Skeletal muscle cell (primary cell): ENCODE measurements at regions not wholly inside any gene's neighbourhood (a gene's known extent, or its start where the extent isn't known, plus 50 kb on each side); places are given as distances from the start of the nearest gene placed in this dataset.

Experiments used
- DNase-seq: peaks from one replicate; pipeline ENCODE4 v3.0.0-alpha.2; 2010; ENCODE audit warnings: low read depth
- H3K4me3 ChIP-seq: 2 replicates; pipeline ENCODE4 v1.5.1; 2011; ENCODE audit warnings: low read depth, mild to moderate bottlenecking, control low read depth, low read length, moderate library complexity

DNA sequence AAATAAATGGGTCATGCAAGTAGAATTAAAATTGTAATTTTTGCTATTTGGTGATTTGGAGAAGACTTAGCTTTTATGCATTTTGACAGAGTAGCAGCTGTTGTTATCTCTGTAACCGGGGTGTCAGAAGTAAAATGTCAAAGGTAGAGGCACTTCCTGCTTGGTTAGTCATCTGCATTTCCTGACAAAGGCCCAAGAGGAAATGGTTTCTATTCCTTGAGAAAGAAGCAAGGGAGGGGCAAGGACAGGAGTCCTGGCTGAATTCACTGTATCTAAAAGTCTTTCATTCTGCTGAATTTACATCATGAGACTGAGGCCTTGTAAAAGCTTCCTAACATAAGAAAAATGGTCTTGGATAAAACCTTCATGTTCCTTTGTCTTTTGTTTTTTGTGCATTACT, 550.9 kb upstream of the BOD1L1 start:
- H3K4me3 ChIP-seq = no peak overlapping the region
- DNase-seq = no peak

DNA sequence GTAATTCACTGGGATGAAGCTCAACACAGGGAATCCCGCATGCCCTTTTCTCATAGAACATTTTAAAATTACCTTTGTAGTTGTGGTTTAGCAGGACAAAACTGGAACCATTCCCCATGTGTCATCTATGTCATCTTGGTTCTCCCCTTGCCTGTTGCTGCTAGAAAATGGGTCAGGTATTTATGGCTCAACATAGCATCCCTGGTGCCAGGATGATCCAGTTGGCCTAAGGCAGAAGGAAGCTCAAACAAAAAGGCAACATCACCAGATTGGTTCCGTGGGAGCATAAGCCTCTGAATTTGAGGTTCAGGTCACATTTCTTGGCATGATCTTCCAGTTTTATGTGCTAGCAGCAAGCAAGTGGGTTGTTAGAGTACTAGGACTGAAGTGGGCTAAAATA, 552.6 kb upstream of the BOD1L1 start:
- DNase-seq = no peak
- no peak overlapping the region for H3K4me3 ChIP-seq

DNA sequence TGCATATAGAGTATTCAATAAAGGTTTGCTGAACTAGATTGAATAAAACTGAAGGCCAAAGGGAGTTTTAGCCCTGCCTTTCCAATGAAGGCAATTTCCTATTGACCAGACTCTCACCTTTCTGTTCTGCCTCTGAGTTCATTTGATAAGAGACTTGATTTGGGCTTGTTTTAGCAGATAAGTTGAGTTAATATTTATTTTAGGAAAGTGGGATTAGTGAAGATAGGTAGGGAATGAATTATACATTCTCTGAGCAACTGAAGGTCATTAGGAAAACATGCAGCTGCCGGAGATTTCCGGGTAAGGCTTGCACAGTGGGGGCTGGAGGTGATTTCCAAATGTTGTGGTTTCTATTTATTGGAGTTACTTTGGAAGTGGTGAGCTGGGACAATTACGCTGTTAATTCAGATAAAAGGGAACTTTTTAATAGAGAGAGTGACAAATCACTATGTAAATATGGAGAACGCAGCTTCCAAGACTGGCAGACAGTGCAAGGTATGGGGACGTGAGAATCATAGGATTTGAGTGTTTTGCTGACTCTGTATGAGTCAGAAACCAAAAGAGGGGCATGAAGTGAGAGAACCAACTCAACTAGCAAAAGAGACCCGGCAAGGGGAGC, 553.6 kb upstream of the BOD1L1 start:
- DNase-seq = no peak
- H3K4me3 ChIP-seq = no peak overlapping the region

DNA sequence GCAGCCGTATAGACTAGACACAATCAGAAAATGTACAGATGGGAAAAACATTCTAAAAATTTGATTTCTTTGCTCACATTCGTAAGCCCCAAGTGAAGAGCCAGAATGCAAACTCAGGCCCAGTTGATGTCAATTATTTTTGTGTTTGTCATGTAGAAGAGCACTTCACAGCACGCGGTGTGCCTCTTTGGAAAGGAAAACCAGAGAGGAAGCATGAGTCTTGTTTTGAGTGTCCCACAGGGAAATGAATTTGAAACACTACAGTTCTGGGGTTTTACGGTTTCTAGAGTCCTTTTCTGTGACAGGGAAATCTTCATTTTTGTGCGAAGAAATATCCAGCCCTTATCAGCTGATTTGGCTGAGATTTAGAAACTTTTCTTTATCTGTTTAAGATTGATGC, 554.6 kb upstream of the BOD1L1 start:
- no peak for DNase-seq
- no peak overlapping the region for H3K4me3 ChIP-seq

DNA sequence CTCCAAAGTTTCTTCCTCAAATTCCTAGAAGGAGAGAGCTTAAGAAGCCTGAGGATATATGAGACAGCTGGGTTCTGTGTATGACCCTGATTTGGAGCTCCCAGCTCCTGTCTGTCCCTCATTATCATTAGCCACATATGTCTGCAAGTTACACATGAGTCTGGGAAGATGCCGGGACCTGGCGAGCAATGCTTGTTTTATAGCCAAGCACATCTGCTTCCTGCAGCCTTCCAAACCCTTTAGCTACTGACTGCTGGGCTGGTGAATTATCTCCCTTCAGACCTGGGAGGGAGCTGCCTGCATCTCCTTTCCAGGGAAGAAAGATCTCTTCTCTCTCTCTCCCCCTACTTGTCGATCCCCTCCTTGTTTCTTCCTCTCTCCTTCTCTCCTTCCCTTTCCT, 556.7 kb upstream of the BOD1L1 start:
- no peak overlapping the region for H3K4me3 ChIP-seq
- no peak for DNase-seq

DNA sequence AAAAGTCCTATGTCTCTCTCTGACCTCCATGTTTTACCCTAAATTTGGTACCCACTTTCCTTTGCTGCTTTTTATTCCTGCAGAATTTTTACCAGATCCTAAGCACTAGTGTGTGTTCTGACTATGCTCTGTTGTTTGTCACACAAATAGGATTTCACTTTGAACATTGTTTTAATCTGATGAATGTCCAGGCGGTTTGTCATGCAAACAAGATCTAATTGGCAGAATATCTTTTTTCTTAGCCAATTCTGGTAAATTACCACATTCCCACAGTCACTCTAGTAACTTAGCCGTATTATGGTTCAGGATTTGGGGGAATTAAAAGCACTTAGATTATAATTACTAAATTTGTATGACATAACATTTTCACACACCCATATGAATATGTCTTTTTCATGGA, 557.2 kb upstream of the BOD1L1 start:
- H3K4me3 ChIP-seq = no peak overlapping the region
- DNase-seq = no peak

DNA sequence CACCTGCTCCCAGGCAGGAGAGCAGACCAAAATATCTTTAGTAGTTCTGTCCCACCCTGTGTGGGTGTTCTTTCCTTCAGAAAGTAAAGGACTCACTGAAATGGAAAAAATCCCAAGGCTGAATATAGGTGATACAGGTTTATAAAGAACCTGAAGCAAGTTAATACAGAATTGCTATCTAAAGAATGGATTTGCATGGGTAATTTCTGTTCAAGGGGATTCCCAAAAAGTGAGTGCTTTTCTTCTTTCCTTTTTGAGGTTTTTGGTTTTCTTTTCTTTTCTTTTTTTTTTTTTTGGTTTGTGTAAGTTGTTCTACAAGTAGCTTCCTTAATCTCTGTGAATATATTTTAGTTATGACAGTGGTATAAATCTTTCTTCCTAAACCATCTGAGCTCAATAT, 560.7 kb upstream of the BOD1L1 start:
- DNase-seq = no peak
- H3K4me3 ChIP-seq = no peak overlapping the region

DNA sequence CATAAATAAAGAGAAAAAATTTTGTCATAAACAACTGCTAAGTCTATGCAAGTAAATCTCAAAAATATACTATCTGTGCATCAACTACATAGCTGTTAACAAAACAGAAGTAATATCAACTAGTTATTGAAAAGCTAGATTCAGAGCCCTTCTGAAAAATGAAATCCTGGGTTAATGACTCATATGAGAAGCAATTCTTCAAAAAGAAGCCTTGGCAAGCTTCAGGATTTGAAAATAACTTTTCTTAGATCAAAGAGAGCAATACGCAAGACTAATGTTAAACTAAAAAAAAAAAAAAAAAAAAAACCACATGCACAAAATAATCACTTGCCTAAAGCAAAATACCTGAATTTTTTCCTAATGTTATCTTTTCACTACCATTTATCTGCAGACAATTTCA, 566.1 kb upstream of the BOD1L1 start:
- no peak for DNase-seq

DNA sequence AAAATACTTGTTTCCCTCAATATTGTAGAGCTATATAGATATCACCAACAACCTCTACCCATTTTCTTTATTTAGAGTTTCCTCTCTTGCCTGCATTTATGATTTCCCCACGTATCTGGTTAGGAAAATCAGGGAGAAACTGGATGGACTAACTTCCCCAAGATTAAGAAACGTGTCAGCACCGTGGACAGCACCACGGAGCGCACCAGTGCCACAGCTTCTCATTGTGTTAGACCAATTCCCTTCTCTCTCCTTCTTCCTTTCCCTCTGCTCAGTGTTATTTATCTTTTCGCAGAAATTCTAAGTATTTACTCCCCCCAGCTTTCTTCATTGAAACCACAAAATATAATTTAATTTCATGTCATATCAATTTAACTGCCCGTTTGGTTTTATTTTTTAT, 568.6 kb upstream of the BOD1L1 start:
- DNase-seq = no peak
- no peak overlapping the region for H3K4me3 ChIP-seq

More for the DNA sequence above, 566.1 kb upstream of the BOD1L1 start:
- no peak overlapping the region for H3K4me3 ChIP-seq

DNA sequence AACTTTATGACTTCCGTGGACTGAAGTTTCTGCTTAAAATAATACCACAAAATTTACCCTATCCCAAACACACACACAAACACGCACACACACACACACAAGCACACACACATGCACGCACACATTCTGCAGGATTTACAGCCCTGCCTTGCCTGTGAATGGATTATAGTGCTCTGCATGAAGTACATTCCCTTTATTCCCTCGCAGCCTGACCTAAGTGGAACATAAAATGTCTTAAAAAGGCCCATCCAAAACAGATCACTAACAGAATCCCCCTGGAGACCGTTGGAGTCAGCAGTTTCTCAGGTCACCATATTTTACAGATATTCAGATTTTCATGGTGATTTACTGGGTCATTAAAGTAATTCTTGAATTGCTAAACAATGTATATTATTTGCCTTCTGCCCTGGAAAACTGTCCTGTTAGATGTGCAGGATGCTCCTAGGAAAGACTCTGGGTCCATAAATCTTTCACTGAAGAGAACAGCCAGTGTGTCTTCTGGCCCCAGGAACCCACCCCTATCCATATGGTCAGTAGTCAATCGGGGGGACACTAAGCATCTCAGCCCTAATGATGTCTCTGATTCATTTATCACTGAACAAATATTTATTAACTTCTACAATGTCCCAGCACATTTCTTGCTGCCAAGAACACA, 587.7 kb upstream of the BOD1L1 start:
- H3K4me3 ChIP-seq = no peak overlapping the region
- DNase-seq = no peak

DNA sequence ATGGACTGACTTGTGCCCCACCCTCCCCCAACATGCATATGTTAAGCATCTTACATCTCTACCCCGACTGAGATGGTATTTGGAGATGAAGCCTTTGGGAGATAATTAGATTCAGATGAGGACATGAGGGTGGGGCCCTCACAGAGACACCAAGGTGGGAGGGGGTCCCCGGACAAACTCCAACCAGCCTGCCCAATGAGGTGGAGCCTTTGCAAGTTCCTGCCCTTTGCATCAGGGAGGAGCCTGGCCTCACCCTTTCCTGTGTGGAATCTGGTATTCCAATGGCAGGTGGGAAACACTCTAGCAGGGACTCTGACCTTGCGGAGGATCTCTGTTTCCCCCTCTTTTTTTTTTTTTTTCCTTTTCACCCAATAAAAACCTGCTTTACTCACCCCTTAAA, 589.9 kb upstream of the BOD1L1 start:
- H3K4me3 ChIP-seq = no peak overlapping the region
- no peak for DNase-seq

DNA sequence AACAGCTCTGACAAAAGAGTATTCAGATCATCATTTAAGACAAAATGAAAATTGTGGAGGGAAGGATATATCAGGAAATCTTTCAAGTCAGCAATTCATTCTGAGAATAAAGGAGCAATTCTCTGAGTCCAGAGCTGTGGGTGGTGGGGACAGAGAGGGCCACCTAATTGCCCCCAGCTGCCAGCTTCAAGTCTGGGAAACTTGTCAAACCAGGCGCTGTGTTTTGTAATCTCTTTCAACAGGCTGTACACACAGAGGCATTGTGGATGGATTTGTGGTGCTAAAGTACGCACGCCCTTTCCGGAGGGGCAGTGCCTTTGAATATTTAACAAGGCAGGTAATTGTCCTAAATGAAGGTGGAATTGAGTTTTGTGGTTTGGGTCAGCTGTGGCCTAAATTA, 591.1 kb upstream of the BOD1L1 start:
- H3K4me3 ChIP-seq = no peak overlapping the region
- DNase-seq = no peak

DNA sequence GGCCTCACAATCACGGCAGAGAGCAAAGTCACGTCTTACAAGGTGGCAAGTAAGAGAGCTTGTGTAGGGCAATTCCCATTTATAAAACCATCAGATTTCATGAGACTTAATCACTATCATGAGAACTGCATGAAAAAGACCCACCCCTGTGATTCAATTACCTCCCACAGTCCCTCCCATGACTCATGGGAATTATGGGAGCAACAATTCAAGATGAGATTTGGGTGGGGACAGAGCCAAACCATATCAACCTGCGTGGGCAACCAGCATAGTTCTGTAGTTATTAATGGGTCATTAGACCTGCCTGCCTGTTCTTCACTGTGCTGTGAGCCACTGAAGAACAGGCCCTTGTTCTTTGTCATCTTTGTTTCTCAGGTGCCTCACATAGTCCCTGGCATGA, 593.7 kb upstream of the BOD1L1 start:
- H3K4me3 ChIP-seq = no peak overlapping the region
- no peak for DNase-seq

DNA sequence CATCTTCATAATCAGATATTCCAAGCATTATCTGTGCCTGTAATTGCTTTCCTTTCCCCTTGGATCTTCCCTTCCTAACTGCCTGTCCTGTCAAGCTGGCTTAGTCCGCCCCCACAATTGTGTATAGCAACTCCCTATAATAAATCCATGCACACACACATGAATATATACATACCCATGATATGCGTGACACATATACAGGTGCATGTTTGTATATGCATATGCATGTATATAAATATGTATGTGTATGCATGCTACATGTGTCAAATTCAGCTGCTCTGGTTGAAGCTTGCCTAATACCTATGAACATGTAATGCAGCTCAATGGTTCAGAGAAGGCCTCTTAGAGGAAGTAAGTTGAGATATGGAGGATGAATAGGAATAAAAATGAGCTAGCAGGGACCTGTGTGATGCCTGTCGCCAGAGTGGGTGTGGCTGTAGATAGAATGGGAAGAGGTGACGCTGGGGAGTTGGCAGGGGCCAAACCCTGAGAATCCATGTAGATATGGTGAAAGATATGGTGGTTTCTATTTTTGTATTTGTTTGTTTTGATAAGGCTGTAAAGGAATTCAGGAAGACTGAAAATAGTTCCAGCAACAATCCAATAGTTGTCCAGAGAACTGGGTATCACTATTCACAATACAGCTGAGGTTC, 595.0 kb upstream of the BOD1L1 start:
- no peak overlapping the region for H3K4me3 ChIP-seq
- no peak for DNase-seq

DNA sequence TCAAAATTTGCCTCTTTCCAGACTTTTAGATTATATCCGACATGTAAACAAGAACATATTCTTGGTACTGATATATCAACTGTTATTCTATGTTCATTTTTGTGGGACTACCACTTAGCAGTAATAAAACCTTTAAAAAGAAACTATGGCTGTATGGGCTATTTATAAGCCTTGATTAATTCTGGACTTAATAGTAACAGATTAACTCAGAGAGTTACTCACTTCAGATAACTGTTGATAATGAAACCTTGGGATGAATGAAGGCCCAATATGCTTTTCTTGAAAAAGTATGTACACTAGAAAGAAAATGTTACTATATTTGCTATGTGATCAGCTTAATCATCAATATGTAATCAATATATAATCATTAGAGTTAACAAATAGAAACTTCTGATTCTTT, 595.9 kb upstream of the BOD1L1 start:
- no peak for DNase-seq
- no peak overlapping the region for H3K4me3 ChIP-seq

DNA sequence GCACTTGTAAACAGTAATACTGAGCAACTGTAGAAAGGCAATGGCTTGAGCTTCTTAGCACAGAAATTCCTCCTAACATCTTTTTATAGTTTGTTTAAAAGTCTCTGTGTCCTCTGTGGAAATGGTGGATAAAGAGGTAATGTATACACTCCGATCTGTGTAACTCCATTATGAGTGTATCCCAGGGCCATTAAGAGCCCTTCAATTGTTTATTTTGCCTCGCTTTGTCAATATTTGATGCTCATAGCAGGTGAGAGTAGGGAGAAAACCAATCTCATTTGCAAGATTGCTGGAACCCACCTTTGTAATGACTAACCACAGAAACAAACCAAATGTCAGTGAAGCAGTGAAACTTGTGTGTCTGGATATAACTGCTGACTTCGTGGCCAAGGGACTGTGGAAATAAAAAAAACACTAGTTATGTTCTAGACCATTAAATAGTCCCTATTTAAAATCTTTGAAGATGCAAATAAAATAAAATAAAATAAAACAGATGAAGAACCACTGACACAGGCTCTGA, 598.2 kb upstream of the BOD1L1 start:
- no peak for DNase-seq
- no peak overlapping the region for H3K4me3 ChIP-seq

DNA sequence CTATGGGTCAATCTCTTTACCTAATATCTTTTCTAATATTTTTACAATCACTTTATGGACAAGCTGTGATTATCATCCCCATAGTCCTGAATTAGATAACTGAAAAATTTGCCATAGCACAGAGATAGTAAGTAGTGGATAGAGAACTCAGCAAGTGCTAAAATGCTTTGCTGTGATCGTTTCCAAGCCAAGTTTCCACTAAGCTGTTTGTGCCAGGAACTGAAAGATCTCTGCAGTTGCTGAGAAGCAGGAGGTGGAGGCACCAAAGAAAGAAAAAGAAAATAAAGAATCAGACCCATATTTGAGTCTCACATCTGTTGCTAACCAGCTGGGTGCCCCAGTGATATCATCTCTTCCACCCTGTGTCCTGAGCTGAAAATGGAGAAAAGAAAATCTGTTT, 605.6 kb upstream of the BOD1L1 start:
- H3K4me3 ChIP-seq = no peak overlapping the region
- no peak for DNase-seq

DNA sequence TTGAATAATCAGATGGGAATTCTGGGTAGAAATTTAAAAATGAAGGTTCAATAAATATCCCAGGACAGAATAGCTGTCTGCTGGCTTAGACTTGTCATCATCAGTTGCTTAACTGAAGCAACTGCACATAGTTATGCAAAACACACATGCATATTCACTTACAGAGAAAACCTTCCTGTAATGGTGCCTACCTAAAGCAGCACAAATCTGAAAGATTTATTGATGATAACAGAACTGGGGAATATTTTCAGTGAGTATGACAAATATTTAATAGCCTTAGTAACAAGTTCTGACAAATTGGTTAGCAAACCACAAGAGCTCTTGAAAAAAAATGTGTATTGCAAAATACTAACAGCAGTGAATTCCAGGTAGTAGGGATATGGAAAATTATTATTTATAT, 606.8 kb upstream of the BOD1L1 start:
- no peak for DNase-seq
- H3K4me3 ChIP-seq = no peak overlapping the region

DNA sequence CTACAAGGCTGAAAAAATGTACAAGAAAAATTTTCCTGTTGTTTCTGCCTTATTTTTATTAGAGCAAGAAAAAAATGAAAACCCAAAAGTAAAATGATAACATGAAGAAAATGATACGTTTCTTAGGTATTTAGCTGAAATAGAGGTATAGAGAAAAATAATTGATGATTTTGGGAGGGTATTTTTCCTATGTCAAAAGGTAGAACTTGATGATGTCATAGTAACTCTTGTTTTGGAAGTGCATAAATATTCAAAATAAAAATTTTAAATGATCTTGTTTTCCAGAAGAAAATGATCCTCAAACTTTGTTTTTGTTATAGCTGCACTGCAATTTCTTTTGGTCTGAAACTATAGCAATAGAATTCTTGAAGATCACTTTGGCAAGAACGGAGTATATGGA, 608.8 kb upstream of the BOD1L1 start:
- no peak overlapping the region for H3K4me3 ChIP-seq
- DNase-seq = no peak

DNA sequence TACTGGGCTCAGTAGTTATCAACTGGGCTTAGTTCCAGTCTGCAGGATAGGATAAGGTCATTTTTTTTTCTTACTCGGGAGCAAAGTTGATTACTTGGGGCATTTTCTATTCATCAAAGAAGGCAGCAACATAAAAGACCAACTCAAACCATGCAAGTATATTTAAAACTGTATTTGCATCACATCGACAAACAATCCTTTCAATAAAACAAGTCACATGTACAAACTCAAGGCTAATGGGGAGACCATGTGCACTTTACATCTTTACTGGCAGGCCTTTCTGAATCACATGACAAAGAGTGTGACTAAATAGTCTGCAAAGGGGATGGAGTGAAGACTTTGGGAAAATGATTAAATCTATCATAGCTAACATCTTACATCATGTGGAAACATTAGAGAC, 610.4 kb upstream of the BOD1L1 start:
- no peak for DNase-seq
- H3K4me3 ChIP-seq = no peak overlapping the region

DNA sequence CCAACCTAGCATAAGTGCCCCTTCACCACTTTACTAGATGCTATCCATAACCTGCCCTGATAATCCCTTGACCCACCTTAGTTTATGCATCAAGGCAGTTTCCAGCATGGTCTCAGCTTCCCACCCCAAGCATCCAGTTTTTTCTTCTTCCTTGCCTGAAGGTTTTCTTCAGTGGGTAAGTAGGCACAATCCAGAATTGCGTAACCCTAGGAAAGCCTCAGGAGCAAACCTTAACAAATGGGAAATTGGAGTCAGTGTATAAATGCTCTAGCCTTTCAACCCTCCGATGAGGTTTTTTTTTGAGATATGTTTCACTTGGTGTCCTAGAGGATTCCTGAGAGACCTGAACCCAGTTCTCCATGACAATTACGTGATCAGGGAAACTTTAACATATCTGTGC, 614.0 kb upstream of the BOD1L1 start:
- H3K4me3 ChIP-seq = no peak overlapping the region
- no peak for DNase-seq
